ENCODE measurements at regions not wholly inside any gene's neighbourhood (a gene's known extent, or its start where the extent isn't known, plus 50 kb on each side); places are given as distances from the start of the nearest gene placed in this dataset.

GRCh38 chr1:222415441-222415840 is 132.5 kb downstream of the HHIPL2 start:
- TF ChIP-seq POLR2A (IDR thresholded peaks at IDR 0.05) (no peak), CTCF (IDR thresholded peaks at IDR 0.05 in 8 of 11, conservative IDR thresholded peaks at IDR 0.05 in 3 of 11) (no peak), POLR2AphosphoS5 (IDR thresholded peaks at IDR 0.05) (no peak)
